Panc1 (cell line): ENCODE measurements at regions not wholly inside any gene's neighbourhood (a gene's known extent, or its start where the extent isn't known, plus 50 kb on each side); places are given as distances from the start of the nearest gene placed in this dataset.

Experiments used
- CTCF ChIP-seq: fragments of 450-650 bp; IDR thresholded peaks from 2 replicates; pipeline ENCODE4 v1.5.1; 2017; ENCODE audit warnings: mild to moderate bottlenecking
- POLR2AphosphoS5 ChIP-seq: IDR thresholded peaks from 2 replicates; pipeline ENCODE4 v1.6.1; 2012; ENCODE audit warnings: mild to moderate bottlenecking, low read depth, low read length, moderate library complexity
- REST ChIP-seq, 2 experiments: IDR thresholded peaks; 2 replicates each; pipeline ENCODE4 v1.6.1; 2011 to 2012; ENCODE audit warnings: low read depth in 2 of 2, control low read depth in 1 of 2, low read length in 1 of 2, mild to moderate bottlenecking in 1 of 2, moderate library complexity in 1 of 2; ENCODE audit not compliant: insufficient read depth in 1 of 2

- no peak for TF ChIP-seq CTCF
- no peak for TF ChIP-seq POLR2AphosphoS5
- no peak for TF ChIP-seq REST (IDR thresholded peaks at IDR 0.05; ENCODE audit: insufficient read depth in 1 of 2, low read depth in 2 of 2, low read length in 1 of 2)
Measured at GRCh38 chr4:13887010-13887409, 259.5 kb upstream of the BOD1L1 start.
